HL-60 (cell line): ENCODE measurements at regions not wholly inside any gene's neighbourhood (a gene's known extent, or its start where the extent isn't known, plus 50 kb on each side); places are given as distances from the start of the nearest gene placed in this dataset.

ENCODE experiments used
- DNase-seq, 2 experiments: peaks; one replicate each; pipeline ENCODE4 v3.0.0-alpha.2; 2010 to 2020; ENCODE audit warnings: low read depth in 1 of 2, low spot score in 1 of 2
- H3K27ac ChIP-seq: fragments of 250-450 bp; sonication (Bioruptor Pico); replicated peaks from 2 replicates; pipeline ENCODE4 v1.5.1; 2020; ENCODE audit warnings: mild to moderate bottlenecking, moderate library complexity
- H3K27me3 ChIP-seq: fragments of 250-450 bp; sonication (Bioruptor Pico); 2 replicates; pipeline ENCODE4 v1.5.1; 2021; ENCODE audit warnings: mild to moderate bottlenecking, moderate library complexity; ENCODE audit not compliant: insufficient read depth, poor library complexity, severe bottlenecking
- H3K4me3 ChIP-seq: replicated peaks from 2 replicates; pipeline ENCODE4 v1.5.1; 2011; ENCODE audit warnings: mild to moderate bottlenecking, control low read depth, low read length; ENCODE audit not compliant: insufficient read depth
- CTCF ChIP-seq: IDR thresholded peaks from one replicate; pipeline ENCODE4 v1.5.1; 2011; ENCODE audit warnings: low read length, control low read depth, inconsistent platforms; ENCODE audit not compliant: insufficient read depth
- GABPA ChIP-seq: IDR thresholded peaks from 2 replicates; pipeline ENCODE4 v1.6.1; 2012; ENCODE audit warnings: low read depth
- POLR2AphosphoS5 ChIP-seq: IDR thresholded peaks from 2 replicates; pipeline ENCODE4 v1.6.1; 2012; ENCODE audit warnings: low read depth
- REST ChIP-seq: IDR thresholded peaks from 2 replicates; pipeline ENCODE4 v1.6.1; 2012; ENCODE audit warnings: low read depth; ENCODE audit not compliant: insufficient replicate concordance
- SPI1 ChIP-seq: IDR thresholded peaks from 2 replicates; pipeline ENCODE4 v1.6.1; 2012; ENCODE audit warnings: low read depth, mild to moderate bottlenecking, borderline replicate concordance

- TF ChIP-seq REST (no peak), CTCF (no peak), POLR2AphosphoS5 (no peak), SPI1 (no peak), GABPA (no peak)
- Histone ChIP-seq H3K4me3 (no peak overlapping the region), H3K27me3 (no peaks in the 10 kb centered on the region), H3K27ac (no peak overlapping the region)
- DNase-seq = no peak
Measured at GRCh38 chr6:170157567-170158218, 133.2 kb downstream of the DLL1 start.

GRCh38 chr6:170156448-170157375, 134.2 kb downstream of the DLL1 start:
- H3K27ac ChIP-seq = no peak overlapping the region
- H3K27me3 ChIP-seq = no peaks in the 10 kb centered on the region
- DNase-seq = no peak
- no peak for TF ChIP-seq CTCF
- TF ChIP-seq SPI1 = no peak
- no peak for TF ChIP-seq GABPA
- no peak for TF ChIP-seq POLR2AphosphoS5
- TF ChIP-seq REST = no peak
- no peak overlapping the region for H3K4me3 ChIP-seq

GRCh38 chr6:170155464-170156196, 135.2 kb downstream of the DLL1 start:
- Histone ChIP-seq H3K27me3 (peaks cover 4% of the 10 kb centered on the region), H3K27ac (no peak overlapping the region), H3K4me3 (no peak overlapping the region)
- TF ChIP-seq GABPA = no peak
- TF ChIP-seq POLR2AphosphoS5 = no peak
- no peak for TF ChIP-seq REST
- no peak for TF ChIP-seq CTCF
- TF ChIP-seq SPI1 = no peak
- no peak for DNase-seq
